ENCODE measurements at regions not wholly inside any gene's neighbourhood (a gene's known extent, or its start where the extent isn't known, plus 50 kb on each side); places are given as distances from the start of the nearest gene placed in this dataset.
A peak's percentile ranks its signal among the peaks of the same experiment; 100 is the strongest.

- DNase-seq: no peak
Measured at GRCh38 chr15:57824186-57824585, 117.7 kb downstream of the POLR2M start.

- DNase-seq: no peak
Measured at GRCh38 chr15:57827021-57827420, 120.5 kb downstream of the POLR2M start.

- DNase-seq: no peak
Measured at GRCh38 chr15:57827971-57828370, 121.5 kb downstream of the POLR2M start.

GRCh38 chr15:57832183-57832582, 125.7 kb downstream of the POLR2M start:
- DNase-seq: no peak

- DNase-seq: no peak
Measured at GRCh38 chr15:57835119-57835518, 128.6 kb downstream of the POLR2M start.

GRCh38 chr15:57849317-57849716, 142.8 kb downstream of the POLR2M start:
- DNase-seq: no peak

- DNase-seq: no peak
Measured at GRCh38 chr15:57854531-57854930, 148.0 kb downstream of the POLR2M start.

- no peak for DNase-seq
Measured at GRCh38 chr15:57857871-57858270, 151.4 kb downstream of the POLR2M start.

- no peak for DNase-seq
Measured at GRCh38 chr15:57859130-57859685, 152.7 kb downstream of the POLR2M start.

- peak; percentile 61 for DNase-seq
Measured at GRCh38 chr15:57861034-57861638, 154.6 kb downstream of the POLR2M start.

GRCh38 chr15:57861815-57862586, 155.5 kb downstream of the POLR2M start:
- no peak for DNase-seq

- no peak for DNase-seq
Measured at GRCh38 chr15:57862761-57863160, 156.2 kb downstream of the POLR2M start.

- DNase-seq: no peak
Measured at GRCh38 chr15:57865294-57865693, 158.8 kb downstream of the POLR2M start.

GRCh38 chr15:57866149-57866736, 159.7 kb downstream of the POLR2M start:
- DNase-seq: peak; percentile 1

GRCh38 chr15:57867970-57868798, 161.7 kb downstream of the POLR2M start:
- no peak for DNase-seq

- DNase-seq: no peak
Measured at GRCh38 chr15:57870667-57871066, 164.2 kb downstream of the POLR2M start.

- DNase-seq: no peak
Measured at GRCh38 chr15:57872281-57873030, 165.9 kb downstream of the POLR2M start.

GRCh38 chr15:57873564-57874209, 167.2 kb downstream of the POLR2M start:
- no peak for DNase-seq

- no peak for DNase-seq
Measured at GRCh38 chr15:57875347-57875746, 168.8 kb downstream of the POLR2M start.

GRCh38 chr15:57878573-57878972, 172.1 kb downstream of the POLR2M start:
- DNase-seq: no peak

- no peak for DNase-seq
Measured at GRCh38 chr15:57881361-57881760, 174.8 kb downstream of the POLR2M start.

GRCh38 chr15:57881972-57882371, 175.5 kb downstream of the POLR2M start:
- no peak for DNase-seq
